ENCODE measurements at regions not wholly inside any gene's neighbourhood (a gene's known extent, or its start where the extent isn't known, plus 50 kb on each side); places are given as distances from the start of the nearest gene placed in this dataset.

DNA sequence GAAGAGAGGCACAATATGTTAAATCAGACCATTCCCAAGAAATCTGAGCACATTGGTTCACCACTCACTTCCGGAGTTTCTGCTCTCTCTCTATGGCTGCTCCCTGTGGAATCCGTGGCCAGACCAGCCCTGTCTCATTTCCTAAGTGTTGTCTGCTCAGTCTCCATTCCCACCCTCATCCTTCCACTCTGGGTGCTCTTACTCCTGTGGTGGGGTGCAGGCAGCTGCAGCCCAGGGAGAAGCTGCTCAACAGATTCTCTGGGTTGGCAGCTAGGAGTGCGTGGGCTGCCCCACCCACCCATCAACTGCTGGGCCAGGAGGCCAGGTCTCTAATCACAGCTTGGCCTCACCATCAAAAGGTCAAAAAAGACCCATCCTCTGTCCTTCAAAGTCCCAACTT is 98.3 kb downstream of the ARL4C start:
- peak; percentile 42 for DNase-seq (ENCODE audit: insufficient read length, low spot score, missing footprints)
- H3K4me3 ChIP-seq (ENCODE audit: insufficient read depth, low read length): no peak overlapping the region
- H4K20me1 ChIP-seq (ENCODE audit: insufficient read depth, low read length): no peaks in the 10 kb centered on the region
- H3K79me2 ChIP-seq (ENCODE audit: insufficient read depth, low read length): no peaks in the 10 kb centered on the region
- H3K27ac ChIP-seq (ENCODE audit: low read depth, low read length): no peak overlapping the region
- peaks cover 25% of the 10 kb centered on the region for H3K4me1 ChIP-seq (ENCODE audit: insufficient read depth, low read length)
- H3K36me3 ChIP-seq (ENCODE audit: insufficient read depth, low read length): no peaks in the 10 kb centered on the region
- peak overlapping the region; percentile 83 for H2AFZ ChIP-seq (ENCODE audit: low read length)
- no peaks in the 10 kb centered on the region for H3K9me3 ChIP-seq (ENCODE audit: low read depth, low read length)
- H3K27me3 ChIP-seq (ENCODE audit: insufficient read depth, low read length): peaks cover 2% of the 10 kb centered on the region
- TF ChIP-seq, protein P1, sequence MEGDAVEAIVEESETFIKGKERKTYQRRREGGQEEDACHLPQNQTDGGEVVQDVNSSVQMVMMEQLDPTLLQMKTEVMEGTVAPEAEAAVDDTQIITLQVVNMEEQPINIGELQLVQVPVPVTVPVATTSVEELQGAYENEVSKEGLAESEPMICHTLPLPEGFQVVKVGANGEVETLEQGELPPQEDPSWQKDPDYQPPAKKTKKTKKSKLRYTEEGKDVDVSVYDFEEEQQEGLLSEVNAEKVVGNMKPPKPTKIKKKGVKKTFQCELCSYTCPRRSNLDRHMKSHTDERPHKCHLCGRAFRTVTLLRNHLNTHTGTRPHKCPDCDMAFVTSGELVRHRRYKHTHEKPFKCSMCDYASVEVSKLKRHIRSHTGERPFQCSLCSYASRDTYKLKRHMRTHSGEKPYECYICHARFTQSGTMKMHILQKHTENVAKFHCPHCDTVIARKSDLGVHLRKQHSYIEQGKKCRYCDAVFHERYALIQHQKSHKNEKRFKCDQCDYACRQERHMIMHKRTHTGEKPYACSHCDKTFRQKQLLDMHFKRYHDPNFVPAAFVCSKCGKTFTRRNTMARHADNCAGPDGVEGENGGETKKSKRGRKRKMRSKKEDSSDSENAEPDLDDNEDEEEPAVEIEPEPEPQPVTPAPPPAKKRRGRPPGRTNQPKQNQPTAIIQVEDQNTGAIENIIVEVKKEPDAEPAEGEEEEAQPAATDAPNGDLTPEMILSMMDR (IDR thresholded peaks at IDR 0.05; ENCODE audit: extremely low read depth, low read depth, low read length): no peak
- H3K4me2 ChIP-seq (ENCODE audit: insufficient read depth, low read length): no peak overlapping the region

DNA sequence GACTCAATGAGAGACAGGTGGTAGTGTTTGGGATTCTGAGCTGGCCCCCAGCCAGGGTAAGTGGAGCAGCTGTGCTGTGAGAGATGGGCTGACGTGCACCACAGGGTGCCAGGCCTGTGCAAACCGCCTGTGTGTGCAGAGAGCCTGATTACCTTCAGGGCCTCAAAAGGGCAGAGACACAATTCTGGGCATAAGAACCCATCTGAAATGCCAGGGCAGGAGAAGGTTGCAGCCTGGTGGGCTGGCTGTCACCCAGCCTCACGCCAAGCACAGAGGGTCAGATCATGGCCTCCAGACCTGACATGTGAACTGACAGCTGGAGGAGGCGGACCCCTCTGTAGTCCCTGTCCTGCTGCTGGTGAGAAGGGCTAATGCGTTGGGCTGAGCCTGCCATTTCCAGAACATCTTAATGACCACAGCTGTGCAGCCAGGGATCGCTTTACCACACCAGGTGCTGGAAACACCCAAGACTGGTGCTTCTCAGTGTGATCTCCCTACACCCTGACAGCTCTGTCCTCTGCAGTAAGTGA is 100.9 kb downstream of the ARL4C start:
- H4K20me1 ChIP-seq (ENCODE audit: insufficient read depth, low read length): no peaks in the 10 kb centered on the region
- H3K4me2 ChIP-seq (ENCODE audit: insufficient read depth, low read length): no peak overlapping the region
- DNase-seq (ENCODE audit: insufficient read length, low spot score, missing footprints): no peak
- TF ChIP-seq, protein P1 (IDR thresholded peaks at IDR 0.05; ENCODE audit: extremely low read depth, low read depth, low read length): no peak
- H2AFZ ChIP-seq (ENCODE audit: low read length): no peak overlapping the region
- no peak overlapping the region for H3K4me3 ChIP-seq (ENCODE audit: insufficient read depth, low read length)
- H3K27me3 ChIP-seq (ENCODE audit: insufficient read depth, low read length): peaks cover 2% of the 10 kb centered on the region
- no peak overlapping the region for H3K27ac ChIP-seq (ENCODE audit: low read depth, low read length)
- H3K36me3 ChIP-seq (ENCODE audit: insufficient read depth, low read length): no peaks in the 10 kb centered on the region
- H3K79me2 ChIP-seq (ENCODE audit: insufficient read depth, low read length): no peaks in the 10 kb centered on the region
- no peaks in the 10 kb centered on the region for H3K9me3 ChIP-seq (ENCODE audit: low read depth, low read length)
- peaks cover 13% of the 10 kb centered on the region for H3K4me1 ChIP-seq (ENCODE audit: insufficient read depth, low read length)

GRCh38 chr2:234394450-234394849 is 102.4 kb downstream of the ARL4C start:
- Histone ChIP-seq H4K20me1 (ENCODE audit: insufficient read depth, low read length) (no peaks in the 10 kb centered on the region), H3K27ac (ENCODE audit: low read depth, low read length) (no peak overlapping the region), H3K36me3 (ENCODE audit: insufficient read depth, low read length) (no peaks in the 10 kb centered on the region), H3K4me1 (ENCODE audit: insufficient read depth, low read length) (peaks cover 8% of the 10 kb centered on the region), H3K27me3 (ENCODE audit: insufficient read depth, low read length) (peaks cover 2% of the 10 kb centered on the region), H2AFZ (ENCODE audit: low read length) (no peak overlapping the region), H3K9me3 (ENCODE audit: low read depth, low read length) (no peaks in the 10 kb centered on the region), H3K4me3 (ENCODE audit: insufficient read depth, low read length) (no peak overlapping the region), H3K79me2 (ENCODE audit: insufficient read depth, low read length) (no peaks in the 10 kb centered on the region), H3K4me2 (ENCODE audit: insufficient read depth, low read length) (no peak overlapping the region)
- DNase-seq (ENCODE audit: insufficient read length, low spot score, missing footprints): no peak
- TF ChIP-seq, protein P1 (IDR thresholded peaks at IDR 0.05; ENCODE audit: extremely low read depth, low read depth, low read length): no peak

DNA sequence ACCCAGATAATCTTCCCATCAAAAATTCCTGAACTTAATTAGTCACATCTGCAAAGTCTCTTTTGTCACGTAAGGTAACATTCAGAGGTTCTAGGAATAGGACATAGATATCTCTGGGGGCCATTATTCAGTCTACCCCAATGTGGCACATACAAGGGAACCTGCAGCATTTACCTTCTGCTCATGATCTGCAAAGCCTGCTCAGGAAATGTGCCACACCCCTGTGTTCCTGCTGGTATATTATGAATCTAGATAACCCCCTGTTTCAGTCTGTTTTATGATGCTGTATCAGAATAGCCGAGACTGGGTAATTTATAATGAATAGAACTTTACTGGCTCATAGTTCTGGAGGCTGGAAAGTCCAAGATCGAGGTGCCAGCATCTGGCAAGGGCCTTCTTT is 103.5 kb downstream of the ARL4C start:
- Histone ChIP-seq H3K27me3 (ENCODE audit: insufficient read depth, low read length) (peaks cover 2% of the 10 kb centered on the region), H4K20me1 (ENCODE audit: insufficient read depth, low read length) (no peaks in the 10 kb centered on the region), H2AFZ (ENCODE audit: low read length) (no peak overlapping the region), H3K4me2 (ENCODE audit: insufficient read depth, low read length) (no peak overlapping the region), H3K9me3 (ENCODE audit: low read depth, low read length) (no peaks in the 10 kb centered on the region), H3K27ac (ENCODE audit: low read depth, low read length) (no peak overlapping the region), H3K4me3 (ENCODE audit: insufficient read depth, low read length) (no peak overlapping the region), H3K4me1 (ENCODE audit: insufficient read depth, low read length) (peaks cover 4% of the 10 kb centered on the region), H3K79me2 (ENCODE audit: insufficient read depth, low read length) (no peaks in the 10 kb centered on the region), H3K36me3 (ENCODE audit: insufficient read depth, low read length) (no peaks in the 10 kb centered on the region)
- TF ChIP-seq, protein P1 (IDR thresholded peaks at IDR 0.05; ENCODE audit: extremely low read depth, low read depth, low read length): no peak
- no peak for DNase-seq (ENCODE audit: insufficient read length, low spot score, missing footprints)
